ENCODE measurements at regions not wholly inside any gene's neighbourhood (a gene's known extent, or its start where the extent isn't known, plus 50 kb on each side); places are given as distances from the start of the nearest gene placed in this dataset.

GRCh38 chr1:14320518-14320917, 278.0 kb upstream of the KAZN start (continued):
- TF ChIP-seq BCL3 (IDR thresholded peaks at IDR 0.05), result no peak

- TF ChIP-seq HOXB5 (CRISPR knock-in tag; IDR thresholded peaks at IDR 0.05) (no peak), POLR2AphosphoS2 (conservative IDR thresholded peaks at IDR 0.05; ENCODE audit: low read length) (no peak), HMGXB4 (CRISPR knock-in tag; IDR thresholded peaks at IDR 0.05; ENCODE audit: borderline replicate concordance) (no peak), EHMT2 (IDR thresholded peaks at IDR 0.05; ENCODE audit: low read depth) (no peak), ZFP36 (IDR thresholded peaks at IDR 0.05; ENCODE audit: borderline replicate concordance, partially characterized antibody) (no peak), CTCF (IDR thresholded peaks at IDR 0.05) (no peak), SREBF2 (IDR thresholded peaks at IDR 0.05) (no peak), ESRRA (IDR thresholded peaks at IDR 0.05; ENCODE audit: borderline replicate concordance, low read length) (no peak), JUNB (IDR thresholded peaks at IDR 0.05) (no peak)
- Histone ChIP-seq H3K4me1 (no peaks in the 10 kb centered on the region), H3K4me2 (no peak overlapping the region), H3K27ac (no peak overlapping the region), H3K4me3 (no peak overlapping the region), H3K9me3 (no peaks in the 10 kb centered on the region)
- DNase-seq (ENCODE audit: low read depth in 1 of 2, low spot score in 1 of 2), result no peak
- no peak for ATAC-seq
- no peak for FAIRE-seq
- POLR2A ChIA-PET, result no interaction called here
- CTCF ChIA-PET, result no interaction called here
- 16% methylated on average over 8 of the region's 8 CpGs for WGBS (ENCODE audit: missing lambda C conversion rate)
Observed at GRCh38 chr1:14320986-14321385, 277.5 kb upstream of the KAZN start.

GRCh38 chr1:14321422-14321821, 277.1 kb upstream of the KAZN start:
- ATAC-seq (no peak), FAIRE-seq (no peak), DNase-seq (ENCODE audit: low read depth in 1 of 2, low spot score in 1 of 2) (no peak)
- Histone ChIP-seq H3K4me3 (no peak overlapping the region), H3K4me2 (no peak overlapping the region), H3K4me1 (no peaks in the 10 kb centered on the region), H3K27ac (no peak overlapping the region), H3K9me3 (no peaks in the 10 kb centered on the region)
- ChIA-PET POLR2A (no interaction called here), CTCF (interaction anchor here (0.7 kb wide), 1 partner anchor 245 kb away, joined by 3 read pairs; no protein-coding TSS in a partner anchor)
- TF ChIP-seq EHF (CRISPR knock-in tag; IDR thresholded peaks at IDR 0.05) (no peak), ESRRA (IDR thresholded peaks at IDR 0.05; ENCODE audit: borderline replicate concordance, low read length) (no peak), HEYL (CRISPR knock-in tag; IDR thresholded peaks at IDR 0.05) (no peak), RFX5 (IDR thresholded peaks at IDR 0.05) (no peak), RAD21 (conservative IDR thresholded peaks at IDR 0.05 in 1 of 2, IDR thresholded peaks at IDR 0.05 in 1 of 2) (no peak), NR3C1 (IDR thresholded peaks at IDR 0.05) (no peak), CHD4 (IDR thresholded peaks at IDR 0.05; ENCODE audit: borderline replicate concordance) (no peak), NPAS2 (CRISPR knock-in tag; IDR thresholded peaks at IDR 0.05; ENCODE audit: borderline replicate concordance) (no peak), POLR2AphosphoS2 (conservative IDR thresholded peaks at IDR 0.05; ENCODE audit: low read length) (no peak), BCL3 (IDR thresholded peaks at IDR 0.05) (no peak), CTCF (IDR thresholded peaks at IDR 0.05) (no peak), MAX (IDR thresholded peaks at IDR 0.05) (no peak), MYC (IDR thresholded peaks at IDR 0.05; ENCODE audit: borderline replicate concordance, low read length) (no peak), USF2 (IDR thresholded peaks at IDR 0.05) (no peak), ZFP36 (IDR thresholded peaks at IDR 0.05; ENCODE audit: borderline replicate concordance, partially characterized antibody) (no peak), CHD2 (IDR thresholded peaks at IDR 0.05; ENCODE audit: low read length, partially characterized antibody) (no peak), RARB (CRISPR knock-in tag; IDR thresholded peaks at IDR 0.05) (no peak)
- 0% methylated on average over 1 of the region's 1 CpG for WGBS (ENCODE audit: missing lambda C conversion rate)
